ENCODE measurements at regions not wholly inside any gene's neighbourhood (a gene's known extent, or its start where the extent isn't known, plus 50 kb on each side); places are given as distances from the start of the nearest gene placed in this dataset.

- ChIA-PET POLR2A (no interaction called here), CTCF (no interaction called here)
- TF ChIP-seq TARDBP (IDR thresholded peaks at IDR 0.05) (no peak), PKNOX1 (IDR thresholded peaks at IDR 0.05) (no peak), ARNT (IDR thresholded peaks at IDR 0.05) (no peak), SUZ12 (IDR thresholded peaks at IDR 0.05) (no peak), ELF4 (IDR thresholded peaks at IDR 0.05) (no peak), FOXA1 (IDR thresholded peaks at IDR 0.05) (no peak), FOXM1 (IDR thresholded peaks at IDR 0.05; ENCODE audit: borderline replicate concordance) (no peak)
- DNase-seq (ENCODE audit: extremely low spot score), result no peak
Observed at GRCh38 chr10:62887642-62888041, 71.5 kb upstream of the EGR2 start.

- ChIA-PET POLR2A (no interaction called here), CTCF (no interaction called here)
- no peak for TF ChIP-seq SUZ12 (IDR thresholded peaks at IDR 0.05)
Observed at GRCh38 chr10:62885684-62886461, 69.7 kb upstream of the EGR2 start.

GRCh38 chr10:62880162-62880561, 64.0 kb upstream of the EGR2 start:
- POLR2A ChIA-PET, result no interaction called here
- CTCF ChIA-PET, result no interaction called here
- no peak for TF ChIP-seq BHLHE40 (IDR thresholded peaks at IDR 0.05; ENCODE audit: borderline replicate concordance)
- DNase-seq (ENCODE audit: extremely low spot score), result no peak

More at GRCh38 chr10:62885684-62886461, 69.7 kb upstream of the EGR2 start:
- DNase-seq (ENCODE audit: extremely low spot score), result no peak

- TF ChIP-seq HDGF (IDR thresholded peaks at IDR 0.05; ENCODE audit: borderline replicate concordance) (no peak), ELF4 (IDR thresholded peaks at IDR 0.05) (no peak), LEF1 (IDR thresholded peaks at IDR 0.05; ENCODE audit: borderline replicate concordance) (no peak), SUZ12 (IDR thresholded peaks at IDR 0.05) (no peak), ARNT (IDR thresholded peaks at IDR 0.05) (no peak), FOXA1 (IDR thresholded peaks at IDR 0.05) (no peak), ZNF384 (IDR thresholded peaks at IDR 0.05) (no peak)
- ChIA-PET POLR2A (no interaction called here), CTCF (no interaction called here)
- DNase-seq (ENCODE audit: extremely low spot score), result no peak
Observed at GRCh38 chr10:62873866-62874265, 57.7 kb upstream of the EGR2 start.

- CTCF ChIA-PET, result no interaction called here
Observed at GRCh38 chr10:62870866-62871265, 54.7 kb upstream of the EGR2 start.

GRCh38 chr10:62869958-62870357, 53.8 kb upstream of the EGR2 start:
- ChIA-PET POLR2A (no interaction called here), CTCF (no interaction called here)
- no peak for DNase-seq (ENCODE audit: extremely low spot score)
- no peak for TF ChIP-seq PKNOX1 (IDR thresholded peaks at IDR 0.05)
- no peak for TF ChIP-seq ZNF384 (IDR thresholded peaks at IDR 0.05)

More at GRCh38 chr10:62870866-62871265, 54.7 kb upstream of the EGR2 start:
- POLR2A ChIA-PET, result no interaction called here
- DNase-seq (ENCODE audit: extremely low spot score), result no peak
- TF ChIP-seq FOXA1 (IDR thresholded peaks at IDR 0.05) (no peak), ELF4 (IDR thresholded peaks at IDR 0.05) (no peak), TARDBP (IDR thresholded peaks at IDR 0.05) (no peak), NFRKB (IDR thresholded peaks at IDR 0.05) (no peak), ZNF384 (IDR thresholded peaks at IDR 0.05) (no peak), CTBP1 (IDR thresholded peaks at IDR 0.05; ENCODE audit: borderline replicate concordance) (no peak), L3MBTL2 (conservative IDR thresholded peaks at IDR 0.05) (no peak), SUZ12 (IDR thresholded peaks at IDR 0.05) (no peak), SP1 (IDR thresholded peaks at IDR 0.05) (no peak), FOXM1 (IDR thresholded peaks at IDR 0.05; ENCODE audit: borderline replicate concordance) (no peak), FOXK2 (IDR thresholded peaks at IDR 0.05) (no peak), BHLHE40 (IDR thresholded peaks at IDR 0.05; ENCODE audit: borderline replicate concordance) (no peak), PKNOX1 (IDR thresholded peaks at IDR 0.05) (no peak), ARNT (IDR thresholded peaks at IDR 0.05) (no peak), HDGF (IDR thresholded peaks at IDR 0.05; ENCODE audit: borderline replicate concordance) (no peak), LEF1 (IDR thresholded peaks at IDR 0.05; ENCODE audit: borderline replicate concordance) (no peak)

GRCh38 chr10:62866941-62867340, 50.8 kb upstream of the EGR2 start:
- ChIA-PET POLR2A (no interaction called here), CTCF (no interaction called here)
- DNase-seq (ENCODE audit: extremely low spot score), result no peak
- TF ChIP-seq BHLHE40 (IDR thresholded peaks at IDR 0.05; ENCODE audit: borderline replicate concordance) (no peak), PKNOX1 (IDR thresholded peaks at IDR 0.05) (no peak), CTBP1 (IDR thresholded peaks at IDR 0.05; ENCODE audit: borderline replicate concordance) (no peak), ZNF384 (IDR thresholded peaks at IDR 0.05) (no peak), ARNT (IDR thresholded peaks at IDR 0.05) (no peak), LEF1 (IDR thresholded peaks at IDR 0.05; ENCODE audit: borderline replicate concordance) (no peak), FOXM1 (IDR thresholded peaks at IDR 0.05; ENCODE audit: borderline replicate concordance) (no peak), HDGF (IDR thresholded peaks at IDR 0.05; ENCODE audit: borderline replicate concordance) (no peak), SP1 (IDR thresholded peaks at IDR 0.05) (no peak), FOXA1 (IDR thresholded peaks at IDR 0.05) (no peak), SUZ12 (IDR thresholded peaks at IDR 0.05) (no peak), TARDBP (IDR thresholded peaks at IDR 0.05) (no peak), NFRKB (IDR thresholded peaks at IDR 0.05) (no peak), ELF4 (IDR thresholded peaks at IDR 0.05) (no peak)
